Tibial nerve (tissue), 4 donors: ENCODE measurements at regions not wholly inside any gene's neighbourhood (a gene's known extent, or its start where the extent isn't known, plus 50 kb on each side); places are given as distances from the start of the nearest gene placed in this dataset.

Experiments
- EP300 ChIP-seq, 2 donors: sonication (generic); formaldehyde crosslinking; IDR thresholded peaks; one replicate each; pipeline ENCODE4 v1.6.1; 2017; ENCODE audit warnings: antibody characterized with exemption in 2 of 2, mild to moderate bottlenecking in 1 of 2
- POLR2A ChIP-seq, 2 donors: fragments of 450-650 bp; IDR thresholded peaks; one replicate each; pipeline ENCODE4 v1.6.1; 2017; ENCODE audit warnings: antibody characterized with exemption in 2 of 2, mild to moderate bottlenecking in 2 of 2, moderate library complexity in 2 of 2
- TF ChIP-seq, protein P1 (sequence below), 5 experiments: fragments of 200-600 bp in 3 of 5; fragments of 450-650 bp in 2 of 5; sonication (generic) in 3 of 5; IDR thresholded peaks; one replicate each; pipeline ENCODE4 v1.5.1; 2016 to 2019; ENCODE audit warnings: antibody characterized with exemption in 5 of 5, mild to moderate bottlenecking in 3 of 5, moderate library complexity in 2 of 5

DNA sequence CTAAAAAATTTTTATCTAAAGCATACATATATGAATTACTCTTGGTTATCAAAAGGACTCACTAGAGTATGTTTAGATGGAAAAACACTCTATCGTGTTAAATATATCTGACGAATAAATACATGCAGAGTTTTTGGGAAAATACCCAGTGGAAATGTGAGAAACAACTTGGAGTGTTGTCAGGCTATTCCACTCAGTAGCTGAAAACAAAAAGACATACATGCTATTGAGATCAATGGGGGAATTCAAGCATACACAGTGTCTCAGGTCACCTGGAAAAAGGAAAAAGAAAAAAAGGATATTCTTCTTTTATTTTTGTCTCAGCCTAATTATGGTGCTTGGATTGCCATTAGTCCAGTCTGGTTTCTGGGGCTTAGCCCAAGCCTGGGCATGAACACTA lies 247.0 kb upstream of the LYPLAL1 start:
- TF ChIP-seq, protein P1, sequence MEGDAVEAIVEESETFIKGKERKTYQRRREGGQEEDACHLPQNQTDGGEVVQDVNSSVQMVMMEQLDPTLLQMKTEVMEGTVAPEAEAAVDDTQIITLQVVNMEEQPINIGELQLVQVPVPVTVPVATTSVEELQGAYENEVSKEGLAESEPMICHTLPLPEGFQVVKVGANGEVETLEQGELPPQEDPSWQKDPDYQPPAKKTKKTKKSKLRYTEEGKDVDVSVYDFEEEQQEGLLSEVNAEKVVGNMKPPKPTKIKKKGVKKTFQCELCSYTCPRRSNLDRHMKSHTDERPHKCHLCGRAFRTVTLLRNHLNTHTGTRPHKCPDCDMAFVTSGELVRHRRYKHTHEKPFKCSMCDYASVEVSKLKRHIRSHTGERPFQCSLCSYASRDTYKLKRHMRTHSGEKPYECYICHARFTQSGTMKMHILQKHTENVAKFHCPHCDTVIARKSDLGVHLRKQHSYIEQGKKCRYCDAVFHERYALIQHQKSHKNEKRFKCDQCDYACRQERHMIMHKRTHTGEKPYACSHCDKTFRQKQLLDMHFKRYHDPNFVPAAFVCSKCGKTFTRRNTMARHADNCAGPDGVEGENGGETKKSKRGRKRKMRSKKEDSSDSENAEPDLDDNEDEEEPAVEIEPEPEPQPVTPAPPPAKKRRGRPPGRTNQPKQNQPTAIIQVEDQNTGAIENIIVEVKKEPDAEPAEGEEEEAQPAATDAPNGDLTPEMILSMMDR (IDR thresholded peaks at IDR 0.05), result no peak
- no peak for TF ChIP-seq POLR2A (IDR thresholded peaks at IDR 0.05)
- no peak for TF ChIP-seq EP300 (IDR thresholded peaks at IDR 0.05)
